HG03342 (cell line): ENCODE measurements at regions not wholly inside any gene's neighbourhood (a gene's known extent, or its start where the extent isn't known, plus 50 kb on each side); places are given as distances from the start of the nearest gene placed in this dataset.

ENCODE experiments used
- ATAC-seq: cut with Tn5 transposase; IDR thresholded peaks from one replicate; pipeline ENCODE4 v1.9.1; 2021; ENCODE audit warnings: mild to moderate bottlenecking, moderate library complexity; ENCODE audit not compliant: unreplicated experiment

GRCh38 chr11:112400476-112401014 is 139.9 kb upstream of the PLET1 start:
- no peak for ATAC-seq

- ATAC-seq: no peak
Observed at GRCh38 chr11:112401036-112401769, 140.5 kb upstream of the PLET1 start.

- no peak for ATAC-seq
Observed at GRCh38 chr11:112403432-112403831, 142.8 kb upstream of the PLET1 start.

- no peak for ATAC-seq
Observed at GRCh38 chr11:112404112-112404511, 143.5 kb upstream of the PLET1 start.

GRCh38 chr11:112408517-112408916 is 147.9 kb upstream of the PLET1 start:
- ATAC-seq: no peak

GRCh38 chr11:112410325-112410724 is 149.7 kb upstream of the PLET1 start:
- no peak for ATAC-seq

- ATAC-seq: no peak
Observed at GRCh38 chr11:112412383-112412782, 151.7 kb upstream of the PLET1 start.

GRCh38 chr11:112417339-112417738 is 156.7 kb upstream of the PLET1 start:
- ATAC-seq: no peak

GRCh38 chr11:112418438-112418837 is 157.8 kb upstream of the PLET1 start:
- ATAC-seq: no peak

- ATAC-seq: no peak
Observed at GRCh38 chr11:112421879-112422278, 161.2 kb upstream of the PLET1 start.

- ATAC-seq: no peak
Observed at GRCh38 chr11:112425121-112425520, 164.5 kb upstream of the PLET1 start.

- no peak for ATAC-seq
Observed at GRCh38 chr11:112437096-112437495, 176.4 kb upstream of the PLET1 start.

GRCh38 chr11:112439614-112440013 is 179.0 kb upstream of the PLET1 start:
- ATAC-seq: no peak

GRCh38 chr11:112440518-112440917 is 179.9 kb upstream of the PLET1 start:
- no peak for ATAC-seq

GRCh38 chr11:112448168-112448567 is 187.5 kb upstream of the PLET1 start:
- no peak for ATAC-seq

GRCh38 chr11:112448806-112449205 is 188.1 kb upstream of the PLET1 start:
- no peak for ATAC-seq

GRCh38 chr11:112451250-112451649 is 190.6 kb upstream of the PLET1 start:
- ATAC-seq: no peak

- ATAC-seq: peak; percentile 52
Observed at GRCh38 chr11:112453601-112454577, 193.2 kb upstream of the PLET1 start.

- no peak for ATAC-seq
Observed at GRCh38 chr11:112454841-112455240, 194.2 kb upstream of the PLET1 start.

- no peak for ATAC-seq
Observed at GRCh38 chr11:112455791-112456190, 195.1 kb upstream of the PLET1 start.

- no peak for ATAC-seq
Observed at GRCh38 chr11:112457532-112457931, 196.9 kb upstream of the PLET1 start.

- ATAC-seq: no peak
Observed at GRCh38 chr11:112459001-112459400, 198.3 kb upstream of the PLET1 start.
